Right lobe of liver (tissue), 4 donors: ENCODE measurements at regions not wholly inside any gene's neighbourhood (a gene's known extent, or its start where the extent isn't known, plus 50 kb on each side); places are given as distances from the start of the nearest gene placed in this dataset.

Source experiments
- CTCF ChIP-seq, 4 donors: fragments of 200-600 bp in 3 of 4; fragments of 450-650 bp in 1 of 4; IDR thresholded peaks; one replicate each; pipeline versions ENCODE4 v1.5.1 to v1.8.0; 2016 to 2022; ENCODE audit warnings: antibody characterized with exemption in 4 of 4, mild to moderate bottlenecking in 2 of 4
- POLR2A ChIP-seq: fragments of 450-650 bp; IDR thresholded peaks from one replicate; pipeline ENCODE4 v1.6.1; 2017; ENCODE audit warnings: antibody characterized with exemption, mild to moderate bottlenecking
- donor health status: DM: no; HTN: no; CAD: no.
- donor health status: DM: no; HTN: no; CAD: no.
- donor health status: DM: no; HTN: yes; CAD: no.

DNA sequence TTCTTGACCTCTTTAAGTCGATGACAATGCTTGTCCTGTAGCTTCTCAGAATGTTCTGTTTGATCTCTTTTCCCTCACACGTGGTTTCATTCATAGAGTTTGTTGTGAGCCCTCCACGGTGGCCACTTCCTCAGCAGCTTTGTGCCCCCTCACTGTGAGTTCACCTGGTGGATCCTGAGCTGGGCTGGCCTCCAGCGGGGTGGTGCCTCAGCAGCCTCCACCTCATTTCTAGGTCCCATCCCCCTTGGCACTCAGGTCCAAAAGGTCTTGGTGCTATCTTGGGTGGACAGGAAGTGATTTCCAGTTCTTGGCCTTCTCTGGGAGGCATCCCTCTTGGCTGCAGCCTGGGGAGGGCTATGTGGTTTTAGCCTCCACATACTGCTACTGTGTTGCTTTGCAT lies 203.2 kb upstream of the WSCD1 start:
- no peak for TF ChIP-seq CTCF (IDR thresholded peaks at IDR 0.05)
- TF ChIP-seq POLR2A = no peak
